Fibroblast of upper back skin (primary cell): ENCODE measurements at regions not wholly inside any gene's neighbourhood (a gene's known extent, or its start where the extent isn't known, plus 50 kb on each side); places are given as distances from the start of the nearest gene placed in this dataset.
"Not testable (repeated sequence)": the region's sequence is repeated elsewhere in the genome, so short reads cannot be mapped to it uniquely, and the experiment has no call there.

Experiments
- DNase-seq: peaks from one replicate; pipeline ENCODE4 v3.0.0-alpha.2; 2013

- no peak for DNase-seq
Observed at GRCh38 chr5:74499256-74500050, 141.1 kb downstream of the ENC1 start.

- no peak for DNase-seq
Observed at GRCh38 chr5:74497706-74498105, 142.8 kb downstream of the ENC1 start.

- DNase-seq = peak; percentile 63
Observed at GRCh38 chr5:74493411-74493810, 147.1 kb downstream of the ENC1 start.

- peak; percentile 17 for DNase-seq
Observed at GRCh38 chr5:74492230-74492629, 148.3 kb downstream of the ENC1 start.

GRCh38 chr5:74491586-74491985, 148.9 kb downstream of the ENC1 start:
- DNase-seq = peak; percentile 34

GRCh38 chr5:74490814-74491213, 149.7 kb downstream of the ENC1 start:
- DNase-seq = no peak

GRCh38 chr5:74482990-74483389, 157.5 kb downstream of the ENC1 start:
- DNase-seq = no peak

GRCh38 chr5:74482523-74482922, 158.0 kb downstream of the ENC1 start:
- DNase-seq = no peak

- DNase-seq = not testable (repeated sequence)
Observed at GRCh38 chr5:74481357-74481756, 159.2 kb downstream of the ENC1 start.

GRCh38 chr5:74480201-74480600, 160.3 kb downstream of the ENC1 start:
- no peak for DNase-seq

GRCh38 chr5:74478328-74478727, 162.2 kb downstream of the ENC1 start:
- DNase-seq = no peak

- DNase-seq = no peak
Observed at GRCh38 chr5:74477761-74478160, 162.8 kb downstream of the ENC1 start.

- no peak for DNase-seq
Observed at GRCh38 chr5:74476819-74477453, 163.6 kb downstream of the ENC1 start.

- no peak for DNase-seq
Observed at GRCh38 chr5:74476046-74476818, 164.3 kb downstream of the ENC1 start.

GRCh38 chr5:74471875-74472274, 168.7 kb downstream of the ENC1 start:
- no peak for DNase-seq

GRCh38 chr5:74469234-74469994, 171.1 kb downstream of the ENC1 start:
- no peak for DNase-seq

GRCh38 chr5:74468421-74468820, 172.1 kb downstream of the ENC1 start:
- no peak for DNase-seq

- no peak for DNase-seq
Observed at GRCh38 chr5:74465724-74466123, 174.8 kb downstream of the ENC1 start.

- DNase-seq = no peak
Observed at GRCh38 chr5:74464512-74465209, 175.9 kb downstream of the ENC1 start.

GRCh38 chr5:74462356-74462755, 178.2 kb downstream of the ENC1 start:
- DNase-seq = no peak

GRCh38 chr5:74461251-74461650, 179.3 kb downstream of the ENC1 start:
- DNase-seq = no peak

GRCh38 chr5:74460694-74461093, 179.8 kb downstream of the ENC1 start:
- no peak for DNase-seq
